Natural killer cell treated with Interleukin-12 subunit alpha and Interleukin-12 subunit beta and Interleukin-15 and Interleukin-18, amount 100 ng/mL, for 72 hours (primary cell): ENCODE measurements at regions not wholly inside any gene's neighbourhood (a gene's known extent, or its start where the extent isn't known, plus 50 kb on each side); places are given as distances from the start of the nearest gene placed in this dataset.

Source experiments
- ATAC-seq, 2 donors: fragments of 150-1000 bp; cut with Tn5 transposase in 1 of 2; sonication (Bioruptor Pico), chemical (Tn5 transposase) in 1 of 2; 2 replicates each; pipeline ENCODE4 v1.10.0; 2021
- DNase-seq: peaks from one replicate; pipeline ENCODE4 v3.0.0; 2022; ENCODE audit warnings: low spot score
- H3K27ac Mint-ChIP-seq, 2 donors: 1 replicate in 1 of 2; 2 replicates in 1 of 2; pipeline ENCODE4 v1.8.0; 2022; ENCODE audit warnings: mixed read lengths in 2 of 2, mild to moderate bottlenecking in 1 of 2, moderate library complexity in 1 of 2
- H3K27me3 Mint-ChIP-seq, 2 donors: 1 replicate in 1 of 2; 2 replicates in 1 of 2; pipeline ENCODE4 v1.8.0; 2022; ENCODE audit warnings: mixed read lengths in 2 of 2
- H3K36me3 Mint-ChIP-seq: one replicate; pipeline ENCODE4 v1.8.0; 2022; ENCODE audit warnings: mixed read lengths
- H3K4me1 Mint-ChIP-seq, 2 donors: 1 replicate in 1 of 2; 2 replicates in 1 of 2; pipeline ENCODE4 v1.8.0; 2022; ENCODE audit warnings: low read depth in 2 of 2, mixed read lengths in 2 of 2, mild to moderate bottlenecking in 1 of 2
- H3K4me3 Mint-ChIP-seq: one replicate; pipeline ENCODE4 v1.8.0; 2022; ENCODE audit warnings: mixed read lengths
- H3K9me3 Mint-ChIP-seq: 2 replicates; pipeline ENCODE4 v1.8.0; 2022; ENCODE audit warnings: mixed read lengths

DNA sequence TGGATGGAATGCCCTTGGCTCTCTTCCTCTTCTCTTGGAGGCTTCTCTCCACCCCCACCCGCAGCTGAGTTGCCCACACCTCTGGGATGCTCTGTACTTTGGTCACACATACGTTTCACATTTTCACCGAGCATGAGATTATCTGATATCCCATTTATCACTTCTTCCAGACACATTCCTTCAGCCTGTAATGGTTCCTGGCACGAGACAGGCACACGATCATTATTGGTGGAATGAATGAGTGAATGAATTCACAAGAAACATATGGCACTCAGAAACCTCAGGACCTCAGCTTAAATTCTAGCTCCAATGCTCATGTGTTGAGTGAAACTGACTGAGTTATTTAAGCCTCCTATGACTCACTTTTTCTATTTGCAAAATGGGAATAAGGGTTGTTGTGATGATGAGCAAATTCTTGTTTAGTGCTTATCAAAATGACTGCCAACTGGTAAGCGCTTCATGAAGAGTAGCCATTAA lies 242.7 kb upstream of the JUN start:
- no peaks in the 10 kb centered on the region for H3K36me3 Mint-ChIP-seq
- peak overlapping the region in 1 of 2 donors; percentile 9 for H3K27ac Mint-ChIP-seq
- DNase-seq (no peak), ATAC-seq (no peak)
- H3K9me3 Mint-ChIP-seq = no peaks in the 10 kb centered on the region
- H3K27me3 Mint-ChIP-seq = peaks cover 0 to 4% of the 10 kb centered on the region in 2 donors
- H3K4me3 Mint-ChIP-seq = peak overlapping the region; percentile 28
- H3K4me1 Mint-ChIP-seq = peaks cover 11 to 14% of the 10 kb centered on the region in 2 donors

DNA sequence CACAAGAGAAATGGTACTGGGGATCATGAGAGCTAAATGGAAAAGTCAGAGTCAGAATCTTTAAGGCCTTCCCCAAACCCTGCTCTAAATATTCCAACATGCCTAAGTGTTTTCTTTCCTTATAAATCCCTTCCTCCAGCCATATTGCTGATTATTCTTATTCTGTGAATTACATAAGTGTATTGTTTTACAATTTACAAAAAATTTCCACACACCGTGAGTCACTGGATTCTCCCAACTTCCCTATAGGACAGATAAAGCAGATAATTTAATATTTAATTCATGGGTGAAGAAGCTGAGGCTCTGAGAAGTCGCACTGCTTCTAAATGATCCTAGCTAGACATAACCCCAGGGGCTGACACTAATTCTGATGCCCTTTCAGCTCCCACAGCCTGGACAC lies 243.3 kb upstream of the JUN start:
- Mint-ChIP-seq H3K4me1 (peaks cover 11 to 14% of the 10 kb centered on the region in 2 donors), H3K36me3 (no peaks in the 10 kb centered on the region), H3K4me3 (no peak overlapping the region), H3K27ac (peak overlapping the region in 1 of 2 donors; percentile 9), H3K27me3 (peaks cover 0 to 4% of the 10 kb centered on the region in 2 donors), H3K9me3 (no peaks in the 10 kb centered on the region)
- ATAC-seq (no peak), DNase-seq (no peak)

DNA sequence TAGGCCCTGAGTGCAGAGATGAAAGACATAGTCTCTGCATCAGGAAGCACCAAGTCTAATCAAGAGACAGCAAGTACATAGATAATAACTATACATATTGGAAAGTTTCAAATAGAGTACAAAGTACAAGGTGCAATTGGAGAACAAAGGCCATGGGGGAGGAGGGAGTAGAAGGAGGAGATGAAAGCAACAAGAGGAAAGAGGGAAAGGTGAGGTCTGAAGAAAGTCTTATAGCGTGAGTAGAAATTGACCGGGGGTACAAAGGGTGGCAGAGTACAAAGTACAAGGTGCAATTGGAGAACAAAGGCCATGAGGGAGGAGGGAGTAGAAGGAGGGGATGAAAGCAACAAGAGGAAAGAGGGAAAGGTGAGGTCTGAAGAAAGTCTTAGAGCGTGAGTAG lies 244.2 kb upstream of the JUN start:
- no peaks in the 10 kb centered on the region for H3K9me3 Mint-ChIP-seq
- ATAC-seq (no peak), DNase-seq (no peak)
- no peak overlapping the region for H3K4me3 Mint-ChIP-seq
- no peak overlapping the region for H3K27ac Mint-ChIP-seq
- peaks cover 0 to 4% of the 10 kb centered on the region in 2 donors for H3K27me3 Mint-ChIP-seq
- no peaks in the 10 kb centered on the region for H3K36me3 Mint-ChIP-seq
- H3K4me1 Mint-ChIP-seq = peaks cover 11 to 12% of the 10 kb centered on the region in 2 donors

DNA sequence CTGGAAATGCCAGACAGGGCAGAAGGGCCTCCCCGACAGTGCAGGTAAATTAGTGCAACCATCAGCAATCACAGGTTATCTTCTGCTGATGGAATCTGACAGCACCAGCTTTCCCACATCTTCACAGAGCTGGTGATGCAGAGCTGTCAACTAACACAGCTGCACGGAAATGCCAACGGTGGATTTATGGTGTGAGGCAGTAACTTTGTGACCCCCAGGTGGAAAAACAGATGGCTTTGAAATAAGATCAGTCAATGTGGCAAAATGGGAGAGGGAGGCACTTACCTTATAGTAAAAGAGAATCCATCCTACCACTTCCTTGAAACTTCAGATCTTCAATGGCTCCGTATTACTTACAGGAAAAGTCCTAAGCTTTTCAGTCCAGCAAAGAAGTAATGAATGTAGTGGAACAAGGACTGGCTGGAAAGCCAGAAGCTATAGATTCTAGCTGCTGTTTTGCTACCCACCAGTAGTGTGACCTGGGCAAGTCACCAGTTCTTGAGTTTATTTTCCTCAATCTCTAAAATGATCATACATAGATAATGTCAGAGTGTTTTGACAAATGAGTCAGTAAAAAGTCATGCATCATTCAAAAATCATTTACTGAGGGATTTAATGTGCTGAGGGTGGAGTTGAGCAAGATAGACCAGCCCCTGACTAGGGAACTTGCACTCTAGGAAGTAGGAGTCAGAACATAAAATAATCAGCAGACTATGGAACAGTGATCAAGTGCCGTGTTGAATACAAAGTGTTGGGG lies 245.7 kb upstream of the JUN start:
- DNase-seq = no peak
- H3K27ac Mint-ChIP-seq = no peak overlapping the region
- H3K4me3 Mint-ChIP-seq = no peak overlapping the region
- no peak for ATAC-seq
- H3K4me1 Mint-ChIP-seq = peaks cover 10 to 11% of the 10 kb centered on the region in 2 donors
- no peaks in the 10 kb centered on the region for H3K9me3 Mint-ChIP-seq
- H3K27me3 Mint-ChIP-seq = peaks cover 0 to 4% of the 10 kb centered on the region in 2 donors
- no peaks in the 10 kb centered on the region for H3K36me3 Mint-ChIP-seq

DNA sequence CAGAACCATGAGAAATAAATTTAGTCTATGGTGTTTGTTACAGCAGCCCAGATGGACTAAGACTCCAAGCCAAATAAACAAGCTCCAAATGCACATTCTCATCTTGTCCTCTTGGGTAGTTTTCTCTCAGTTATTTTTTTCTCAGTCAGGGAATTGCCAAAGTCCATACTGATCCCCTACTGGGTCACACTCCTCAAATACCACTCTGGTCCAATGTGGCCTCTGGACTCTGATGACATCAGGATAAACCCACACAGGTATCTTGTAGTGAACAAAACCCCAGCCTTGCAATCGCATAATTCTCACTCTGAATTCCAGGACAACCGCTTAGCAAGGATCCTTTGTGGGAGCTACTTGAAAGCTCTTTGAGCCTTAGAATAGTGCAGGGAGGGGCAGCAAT lies 248.4 kb upstream of the JUN start:
- ATAC-seq (no peak), DNase-seq (no peak)
- Mint-ChIP-seq H3K4me3 (no peak overlapping the region), H3K27ac (no peak overlapping the region), H3K36me3 (no peaks in the 10 kb centered on the region), H3K9me3 (no peaks in the 10 kb centered on the region), H3K4me1 (peaks cover 0 to 5% of the 10 kb centered on the region in 2 donors), H3K27me3 (no peaks in the 10 kb centered on the region)

DNA sequence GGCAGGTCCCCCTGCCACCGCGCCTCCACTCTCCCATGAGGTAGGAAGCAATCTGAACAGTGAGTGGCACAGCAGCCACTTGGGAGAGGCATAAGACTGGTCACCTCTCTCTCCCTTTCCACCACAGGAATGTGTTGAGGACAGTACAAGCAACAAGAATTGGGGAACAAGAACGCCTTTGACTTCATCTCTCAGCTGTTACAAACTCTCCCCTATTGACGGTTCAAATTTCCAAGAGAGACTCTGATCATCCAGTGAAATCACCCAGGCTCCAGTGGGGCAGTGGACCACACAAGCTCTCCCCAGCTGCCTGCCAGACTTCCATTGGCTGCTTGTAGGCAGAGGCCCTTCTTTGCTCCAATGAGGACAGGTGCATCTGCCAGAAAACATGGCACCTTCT lies 249.9 kb upstream of the JUN start:
- ATAC-seq (no peak), DNase-seq (no peak)
- Mint-ChIP-seq H3K9me3 (no peaks in the 10 kb centered on the region), H3K4me1 (peaks cover 0 to 5% of the 10 kb centered on the region in 2 donors), H3K27me3 (no peaks in the 10 kb centered on the region), H3K27ac (peak overlapping the region in 1 of 2 donors; percentile 66), H3K4me3 (no peak overlapping the region), H3K36me3 (no peaks in the 10 kb centered on the region)

DNA sequence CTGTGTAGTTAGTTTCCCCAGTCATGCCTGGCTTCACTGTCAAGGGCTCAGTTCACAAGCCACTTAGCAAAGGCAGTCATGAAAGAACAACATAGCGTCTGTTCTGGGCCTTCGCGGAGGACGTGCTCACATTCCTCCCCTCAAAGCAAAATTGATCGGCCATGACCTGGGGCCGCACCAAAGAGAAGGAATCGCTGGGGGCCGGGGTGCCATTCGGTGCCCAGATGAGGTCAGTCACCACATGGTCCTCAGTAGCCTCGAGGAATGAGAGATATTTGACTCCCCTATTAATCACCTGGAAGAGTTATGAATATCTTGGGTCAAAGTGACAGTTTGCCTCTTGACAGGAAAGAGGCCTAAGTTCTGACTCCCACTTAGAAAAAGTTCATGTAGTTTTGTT lies 251.1 kb upstream of the JUN start:
- no peak overlapping the region for H3K4me3 Mint-ChIP-seq
- H3K36me3 Mint-ChIP-seq = no peaks in the 10 kb centered on the region
- peaks cover 0 to 4% of the 10 kb centered on the region in 2 donors for H3K27me3 Mint-ChIP-seq
- no peak overlapping the region for H3K27ac Mint-ChIP-seq
- peaks cover 0 to 10% of the 10 kb centered on the region in 2 donors for H3K4me1 Mint-ChIP-seq
- no peak for DNase-seq
- H3K9me3 Mint-ChIP-seq = no peaks in the 10 kb centered on the region
- ATAC-seq = no peak

DNA sequence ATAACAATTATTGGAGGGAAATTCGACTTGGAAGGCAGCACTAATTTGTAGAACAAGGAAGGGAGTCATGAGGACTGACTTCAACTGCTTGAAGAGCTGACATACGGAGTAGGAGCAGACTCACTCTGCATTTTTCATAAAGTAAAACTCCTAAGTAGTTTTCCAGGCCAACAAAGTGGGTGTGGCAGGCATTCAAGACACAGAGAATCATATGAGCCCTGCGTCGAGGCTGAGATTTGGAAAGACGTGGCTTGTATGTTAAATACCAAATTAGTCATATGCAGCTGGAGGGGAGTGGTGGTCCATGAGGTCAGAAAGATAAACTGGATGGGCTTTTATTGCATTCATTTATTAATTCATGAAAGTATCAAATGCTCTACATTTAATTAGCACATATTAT lies 255.7 kb upstream of the JUN start:
- DNase-seq (no peak), ATAC-seq (no peak)
- H3K9me3 Mint-ChIP-seq = no peaks in the 10 kb centered on the region
- H3K36me3 Mint-ChIP-seq = no peaks in the 10 kb centered on the region
- H3K4me1 Mint-ChIP-seq = peaks cover 13 to 22% of the 10 kb centered on the region in 2 donors
- no peak overlapping the region for H3K27ac Mint-ChIP-seq
- no peak overlapping the region for H3K4me3 Mint-ChIP-seq
- peaks cover 0 to 4% of the 10 kb centered on the region in 2 donors for H3K27me3 Mint-ChIP-seq

DNA sequence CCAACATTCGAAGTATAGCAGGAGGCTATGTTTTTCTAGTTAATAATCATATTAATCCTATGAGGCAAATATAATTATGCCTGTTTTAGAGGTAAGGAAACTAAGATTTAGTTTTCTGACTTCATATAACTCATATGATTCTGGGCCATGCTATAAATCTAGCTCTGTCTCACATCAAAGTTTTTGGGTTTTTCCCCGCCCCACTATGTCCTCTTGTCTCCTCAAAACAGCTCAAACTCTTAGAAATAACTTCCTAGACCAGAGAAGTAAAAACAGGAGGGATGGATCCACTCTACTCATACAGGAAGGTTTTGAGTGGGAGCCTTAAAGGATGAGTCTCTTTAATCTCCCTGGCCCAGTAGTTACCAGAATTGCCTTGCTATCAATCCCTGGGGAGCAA lies 256.4 kb upstream of the FGGY start:
- peaks cover 6% of the 10 kb centered on the region for H3K9me3 Mint-ChIP-seq
- H3K27me3 Mint-ChIP-seq = peaks cover 0 to 4% of the 10 kb centered on the region in 2 donors
- peaks cover 4% of the 10 kb centered on the region for H3K36me3 Mint-ChIP-seq
- H3K27ac Mint-ChIP-seq = peak overlapping the region in 1 of 2 donors; percentile 67
- no peak for ATAC-seq
- no peak overlapping the region for H3K4me3 Mint-ChIP-seq
- H3K4me1 Mint-ChIP-seq = peaks cover 22 to 31% of the 10 kb centered on the region in 2 donors
- no peak for DNase-seq

DNA sequence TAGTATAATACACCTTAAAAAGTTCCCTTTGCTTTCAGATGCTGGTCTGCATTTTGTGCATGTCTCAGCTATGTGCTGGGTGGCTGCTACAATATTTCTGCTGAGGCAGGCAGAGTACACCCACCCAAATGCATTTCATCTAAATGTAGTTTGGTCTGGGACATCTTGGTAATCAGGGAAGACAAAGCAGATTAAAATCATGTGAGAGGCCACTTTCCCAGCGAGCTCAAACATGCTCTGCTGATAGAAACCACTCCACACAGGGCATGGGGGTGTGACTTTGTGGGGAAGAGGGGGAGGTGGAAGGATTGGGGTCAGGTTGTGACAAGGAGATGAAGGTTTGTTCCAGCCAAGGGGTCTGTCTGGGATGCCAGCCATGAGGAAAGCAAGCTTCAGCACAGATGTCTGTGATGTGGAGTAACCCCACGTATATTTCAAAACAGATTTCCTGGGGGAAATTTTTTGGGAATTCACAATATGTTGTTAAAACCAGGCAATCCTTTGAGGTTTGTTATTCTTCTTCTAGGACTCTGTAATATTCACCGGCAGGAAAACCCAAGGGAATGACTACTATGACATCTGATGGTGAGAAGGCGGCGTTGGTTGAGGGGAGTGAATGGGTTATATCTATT lies 255.1 kb upstream of the FGGY start:
- Mint-ChIP-seq H3K27ac (peak overlapping the region in 1 of 2 donors; percentile 67), H3K4me1 (peaks cover 35 to 44% of the 10 kb centered on the region in 2 donors)

DNA sequence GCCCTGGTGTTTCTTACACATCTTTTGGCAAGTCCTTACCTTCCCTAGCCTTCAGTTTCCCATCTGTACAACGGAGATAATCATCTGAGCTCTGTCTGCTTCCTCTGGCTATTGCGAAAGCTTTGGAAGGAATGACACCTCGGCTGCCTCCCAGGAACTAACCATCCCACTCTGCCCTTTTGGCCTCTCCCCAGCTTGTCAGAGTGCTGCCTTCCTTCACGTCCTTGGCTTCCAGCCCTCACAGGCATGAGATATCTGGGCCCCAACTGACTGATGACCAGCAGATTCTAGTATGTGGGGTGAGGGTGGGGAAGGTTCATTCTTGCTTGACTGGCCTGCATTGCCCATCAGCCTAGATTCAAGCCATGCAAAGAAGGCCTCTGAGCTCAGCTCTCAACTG lies 253.1 kb upstream of the FGGY start:
- H3K4me1 Mint-ChIP-seq = peaks cover 45 to 62% of the 10 kb centered on the region in 2 donors
- DNase-seq (no peak), ATAC-seq (no peak)
- H3K9me3 Mint-ChIP-seq = peaks cover 14% of the 10 kb centered on the region
- H3K27ac Mint-ChIP-seq = peak overlapping the region; percentile 82 to 96
- peaks cover 0 to 4% of the 10 kb centered on the region in 2 donors for H3K27me3 Mint-ChIP-seq
- H3K36me3 Mint-ChIP-seq = peaks cover 9% of the 10 kb centered on the region
- H3K4me3 Mint-ChIP-seq = no peak overlapping the region

More for the DNA sequence above, 255.1 kb upstream of the FGGY start:
- H3K36me3 Mint-ChIP-seq = peaks cover 9% of the 10 kb centered on the region
- peaks cover 11% of the 10 kb centered on the region for H3K9me3 Mint-ChIP-seq
- peaks cover 0 to 4% of the 10 kb centered on the region in 2 donors for H3K27me3 Mint-ChIP-seq
- ATAC-seq (no peak), DNase-seq (no peak)
- H3K4me3 Mint-ChIP-seq = no peak overlapping the region

DNA sequence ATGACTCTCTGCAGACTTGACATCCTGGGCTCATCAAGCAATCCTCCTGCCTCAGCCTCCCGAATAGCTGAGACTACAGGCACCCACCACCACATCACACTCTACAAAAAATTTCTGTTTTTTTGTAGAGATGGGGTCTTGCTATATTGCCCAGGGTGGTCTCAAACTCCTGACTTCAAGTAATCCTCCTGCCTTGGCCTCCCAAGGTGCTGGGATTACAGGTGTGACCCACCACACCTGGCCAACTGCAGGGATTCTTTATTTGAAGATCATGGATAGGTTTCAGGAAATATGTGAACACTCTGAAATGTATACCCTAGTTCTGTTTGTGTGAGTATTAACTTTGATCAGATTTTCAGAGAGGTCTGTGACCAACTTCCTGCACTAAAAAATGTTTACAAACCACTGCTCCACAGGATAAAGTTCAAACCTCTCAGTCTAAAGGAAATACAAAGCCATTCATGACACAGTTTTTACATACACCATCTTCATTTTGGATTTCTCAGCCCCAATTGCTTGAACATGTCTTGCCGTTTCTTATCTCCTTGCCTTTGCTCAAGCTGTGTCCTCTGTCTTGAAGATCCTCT lies 252.3 kb upstream of the FGGY start:
- H3K4me3 Mint-ChIP-seq = peak overlapping the region; percentile 76
- peaks cover 53 to 64% of the 10 kb centered on the region in 2 donors for H3K4me1 Mint-ChIP-seq
- H3K36me3 Mint-ChIP-seq = peaks cover 9% of the 10 kb centered on the region
- H3K9me3 Mint-ChIP-seq = peaks cover 14% of the 10 kb centered on the region
- H3K27ac Mint-ChIP-seq = peak overlapping the region; percentile 82 to 96
- ATAC-seq = no peak
- DNase-seq = no peak
- no peaks in the 10 kb centered on the region for H3K27me3 Mint-ChIP-seq

DNA sequence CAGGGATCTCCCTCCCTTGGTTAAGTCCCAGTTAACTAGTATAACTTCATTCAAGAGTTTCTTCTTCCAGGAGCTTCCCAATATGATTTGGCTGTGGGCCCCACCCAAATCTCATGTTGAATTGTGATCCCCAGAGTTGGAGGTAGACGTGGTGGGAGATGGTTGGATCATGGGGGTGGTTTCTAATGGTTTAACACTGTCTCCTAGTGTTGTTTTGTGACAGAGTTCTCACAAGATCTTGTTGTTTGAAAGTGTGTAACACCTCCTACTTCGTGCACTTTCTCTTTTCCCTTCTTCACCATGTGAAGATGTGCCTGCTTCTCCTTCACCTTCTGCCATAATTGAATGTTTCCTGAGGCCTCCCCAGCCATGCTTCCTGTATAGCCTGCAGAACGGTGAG lies 251.8 kb upstream of the FGGY start:
- Mint-ChIP-seq H3K36me3 (peaks cover 9% of the 10 kb centered on the region), H3K4me3 (peak overlapping the region; percentile 76), H3K27ac (peak overlapping the region; percentile 82 to 96), H3K4me1 (peaks cover 53 to 64% of the 10 kb centered on the region in 2 donors), H3K9me3 (peaks cover 14% of the 10 kb centered on the region), H3K27me3 (no peaks in the 10 kb centered on the region)
- ATAC-seq (no peak), DNase-seq (no peak)

DNA sequence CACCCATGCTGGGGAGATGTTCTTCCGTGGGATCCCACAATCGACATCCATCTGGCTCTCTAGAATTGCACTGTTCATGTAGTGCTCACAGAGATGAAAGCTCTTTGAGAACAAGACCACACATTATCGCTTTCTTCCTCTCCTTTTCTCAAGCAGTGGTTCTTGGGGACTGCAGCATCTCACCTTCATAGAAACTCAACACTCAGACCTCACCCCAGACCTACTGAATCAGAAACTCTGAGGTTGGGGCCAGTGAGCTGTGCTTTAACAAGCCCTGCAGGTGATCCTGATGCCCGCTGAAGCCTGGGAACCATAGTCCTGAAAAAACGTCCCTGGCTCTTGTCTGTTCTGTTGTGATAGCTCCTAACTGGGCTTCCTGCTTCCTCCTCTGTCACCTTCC lies 251.3 kb upstream of the FGGY start:
- Mint-ChIP-seq H3K36me3 (peaks cover 9% of the 10 kb centered on the region), H3K27me3 (no peaks in the 10 kb centered on the region), H3K9me3 (peaks cover 14% of the 10 kb centered on the region), H3K4me1 (peaks cover 53 to 64% of the 10 kb centered on the region in 2 donors), H3K4me3 (peak overlapping the region; percentile 76), H3K27ac (peak overlapping the region; percentile 82 to 96)
- ATAC-seq (peak in 1 of 2 donors; percentile 34), DNase-seq (no peak)
